GM12892 (cell line): ENCODE measurements at regions not wholly inside any gene's neighbourhood (a gene's known extent, or its start where the extent isn't known, plus 50 kb on each side); places are given as distances from the start of the nearest gene placed in this dataset.

ENCODE experiments used
- DNase-seq: peaks from one replicate; pipeline ENCODE4 v3.0.0; 2011; ENCODE audit not compliant: insufficient read length
- FAIRE-seq: peaks from 2 replicates; lab custom pipeline; 2011; peaks lifted over from hg19 to GRCh38; lab: Jason Lieb, UNC
- POLR2A ChIP-seq: IDR thresholded peaks from 2 replicates; pipeline ENCODE4 v1.6.1; 2011; ENCODE audit warnings: low read depth, low read length, control low read depth
- POLR2AphosphoS5 ChIP-seq: IDR thresholded peaks from 2 replicates; pipeline ENCODE4 v1.6.1; 2011; ENCODE audit warnings: low read depth, low read length, control low read depth
- TAF1 ChIP-seq: IDR thresholded peaks from 2 replicates; pipeline ENCODE4 v1.6.1; 2011; ENCODE audit warnings: low read depth, mild to moderate bottlenecking, control low read depth, low read length, borderline replicate concordance

- no peak for DNase-seq
- no peak for FAIRE-seq
- TF ChIP-seq TAF1 (no peak), POLR2AphosphoS5 (no peak)
Observed at GRCh38 chrX:122787231-122787630, 396.8 kb upstream of the GRIA3 start.

- TF ChIP-seq POLR2A (no peak), TAF1 (no peak), POLR2AphosphoS5 (no peak)
- DNase-seq, result no peak
- no peak for FAIRE-seq
Observed at GRCh38 chrX:122788216-122788615, 395.9 kb upstream of the GRIA3 start.

GRCh38 chrX:122790376-122791095 lies 393.5 kb upstream of the GRIA3 start:
- FAIRE-seq, result no peak
- DNase-seq, result no peak
- TF ChIP-seq POLR2AphosphoS5 (no peak), POLR2A (no peak), TAF1 (no peak)

- TF ChIP-seq POLR2A (no peak), TAF1 (no peak), POLR2AphosphoS5 (no peak)
- DNase-seq (no peak), FAIRE-seq (no peak)
Observed at GRCh38 chrX:122813876-122814275, 370.2 kb upstream of the GRIA3 start.

GRCh38 chrX:122816288-122816687 lies 367.8 kb upstream of the GRIA3 start:
- DNase-seq, result no peak
- no peak for FAIRE-seq
- TF ChIP-seq POLR2A (no peak), POLR2AphosphoS5 (no peak), TAF1 (no peak)

GRCh38 chrX:122817321-122817955 lies 366.6 kb upstream of the GRIA3 start:
- DNase-seq (no peak), FAIRE-seq (no peak)
- TF ChIP-seq POLR2A, result no peak

GRCh38 chrX:122818068-122818467 lies 366.0 kb upstream of the GRIA3 start:
- DNase-seq (no peak), FAIRE-seq (no peak)
- no peak for TF ChIP-seq POLR2A
- no peak for TF ChIP-seq POLR2AphosphoS5

GRCh38 chrX:122833230-122833629 lies 350.8 kb upstream of the GRIA3 start:
- no peak for DNase-seq
- TF ChIP-seq TAF1 (no peak), POLR2AphosphoS5 (no peak), POLR2A (no peak)
- no peak for FAIRE-seq

GRCh38 chrX:122835886-122836285 lies 348.2 kb upstream of the GRIA3 start:
- FAIRE-seq, result no peak
- no peak for TF ChIP-seq POLR2A
- TF ChIP-seq TAF1, result no peak
- no peak for TF ChIP-seq POLR2AphosphoS5
- DNase-seq, result no peak

- FAIRE-seq (no peak), DNase-seq (no peak)
- no peak for TF ChIP-seq POLR2AphosphoS5
- no peak for TF ChIP-seq POLR2A
- TF ChIP-seq TAF1, result no peak
Observed at GRCh38 chrX:122850326-122850725, 333.8 kb upstream of the GRIA3 start.

GRCh38 chrX:122856205-122856604 lies 327.9 kb upstream of the GRIA3 start:
- no peak for TF ChIP-seq TAF1
- no peak for TF ChIP-seq POLR2A
- TF ChIP-seq POLR2AphosphoS5, result no peak
- FAIRE-seq, result no peak
- DNase-seq, result no peak

GRCh38 chrX:122857734-122858133 lies 326.3 kb upstream of the GRIA3 start:
- no peak for DNase-seq
- no peak for TF ChIP-seq POLR2AphosphoS5
- TF ChIP-seq POLR2A, result no peak
- no peak for TF ChIP-seq TAF1
- no peak for FAIRE-seq
